NCI-H2107 treated with DMSO at 0.1 percent for 48 hours (cell line): ENCODE measurements at regions not wholly inside any gene's neighbourhood (a gene's known extent, or its start where the extent isn't known, plus 50 kb on each side); places are given as distances from the start of the nearest gene placed in this dataset.

Experiments
- DNase-seq: peaks from one replicate; lab custom pipeline; 2025; ENCODE audit not compliant: unreplicated experiment; lab: John Stamatoyannopoulos, UW

GRCh38 chr6:98783578-98783977 is 50.8 kb upstream of the POU3F2 start:
- no peak for DNase-seq
